ENCODE measurements at regions not wholly inside any gene's neighbourhood (a gene's known extent, or its start where the extent isn't known, plus 50 kb on each side); places are given as distances from the start of the nearest gene placed in this dataset.
"Not testable (repeated sequence)": the region's sequence is repeated elsewhere in the genome, so short reads cannot be mapped to it uniquely, and the experiment has no call there.

DNA sequence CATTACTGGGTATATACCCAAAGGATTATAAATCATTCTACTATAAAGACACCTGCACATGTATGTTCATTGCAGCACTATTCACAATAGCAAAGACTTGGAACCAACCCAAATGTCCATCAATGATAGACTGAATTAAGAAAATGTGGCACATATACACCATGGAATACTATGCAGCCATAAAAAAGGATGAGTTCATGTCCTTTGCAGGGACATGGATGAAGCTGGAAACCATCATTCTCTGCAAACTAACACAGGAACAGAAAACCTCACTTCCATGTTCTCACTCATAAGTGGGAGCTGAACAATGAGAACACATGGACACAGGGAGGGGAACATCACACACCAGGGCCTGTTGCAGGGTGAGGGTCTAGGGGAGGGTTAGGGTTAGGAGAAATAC is 56.4 kb upstream of the PLEKHG4B start:
- TF ChIP-seq, protein P1, sequence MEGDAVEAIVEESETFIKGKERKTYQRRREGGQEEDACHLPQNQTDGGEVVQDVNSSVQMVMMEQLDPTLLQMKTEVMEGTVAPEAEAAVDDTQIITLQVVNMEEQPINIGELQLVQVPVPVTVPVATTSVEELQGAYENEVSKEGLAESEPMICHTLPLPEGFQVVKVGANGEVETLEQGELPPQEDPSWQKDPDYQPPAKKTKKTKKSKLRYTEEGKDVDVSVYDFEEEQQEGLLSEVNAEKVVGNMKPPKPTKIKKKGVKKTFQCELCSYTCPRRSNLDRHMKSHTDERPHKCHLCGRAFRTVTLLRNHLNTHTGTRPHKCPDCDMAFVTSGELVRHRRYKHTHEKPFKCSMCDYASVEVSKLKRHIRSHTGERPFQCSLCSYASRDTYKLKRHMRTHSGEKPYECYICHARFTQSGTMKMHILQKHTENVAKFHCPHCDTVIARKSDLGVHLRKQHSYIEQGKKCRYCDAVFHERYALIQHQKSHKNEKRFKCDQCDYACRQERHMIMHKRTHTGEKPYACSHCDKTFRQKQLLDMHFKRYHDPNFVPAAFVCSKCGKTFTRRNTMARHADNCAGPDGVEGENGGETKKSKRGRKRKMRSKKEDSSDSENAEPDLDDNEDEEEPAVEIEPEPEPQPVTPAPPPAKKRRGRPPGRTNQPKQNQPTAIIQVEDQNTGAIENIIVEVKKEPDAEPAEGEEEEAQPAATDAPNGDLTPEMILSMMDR (IDR thresholded peaks at IDR 0.05) = not testable (repeated sequence)
- TF ChIP-seq POLR2AphosphoS5 (IDR thresholded peaks at IDR 0.05) = not testable (repeated sequence)
